IMR-90 (cell line): ENCODE measurements at regions not wholly inside any gene's neighbourhood (a gene's known extent, or its start where the extent isn't known, plus 50 kb on each side); places are given as distances from the start of the nearest gene placed in this dataset.

Experiments
- ATAC-seq: fragments of 200-7000 bp; cut with Tn5 transposase; 2 replicates; pipeline ENCODE4 v1.9.1; 2020; ENCODE audit warnings: low read depth, mild to moderate bottlenecking, moderate library complexity
- BruUV-seq: library from RNA; stranded (reverse); fragments of 400-500 nt; replicated peaks from 2 replicates; lab custom pipeline; 2021; lab: Mats Ljungman, UMichigan
- CTCF ChIA-PET: fragments of 300-600 bp; formaldehyde crosslinking; extraction: SDS; loops from one replicate; lab custom pipeline; 2021; ENCODE audit warnings: antibody characterized with exemption; lab: Yijun Ruan, JAX
- POLR2A ChIA-PET: fragments of 300-600 bp; sonication (Branson Sonifier 250); formaldehyde crosslinking; loops from one replicate; lab custom pipeline; 2022; ENCODE audit warnings: antibody characterized with exemption; ENCODE audit not compliant: unreplicated experiment; lab: Charles Lee
- DNase-seq: peaks from one replicate; pipeline ENCODE4 v3.0.0; 2013
- H2AFZ ChIP-seq: replicated peaks from 2 replicates; pipeline ENCODE3; 2013; ENCODE audit warnings: low read length, mild to moderate bottlenecking; ENCODE audit not compliant: poor library complexity
- H2AK5ac ChIP-seq: 2 replicates; pipeline ENCODE4 v1.6.1; 2013; ENCODE audit warnings: low read depth, low read length, inconsistent platforms
- H2AK9ac ChIP-seq: replicated peaks from 2 replicates; pipeline ENCODE3; 2013; ENCODE audit warnings: mild to moderate bottlenecking, low read depth, low read length, moderate library complexity; ENCODE audit not compliant: poor library complexity
- H2BK120ac ChIP-seq: 2 replicates; pipeline ENCODE4 v1.6.1; 2013; ENCODE audit warnings: low read depth, low read length, inconsistent platforms
- H2BK15ac ChIP-seq: 3 replicates; pipeline ENCODE4 v1.6.1; 2013; ENCODE audit warnings: low read depth, low read length, inconsistent platforms
- H2BK20ac ChIP-seq: 2 replicates; pipeline ENCODE4 v1.6.1; 2013; ENCODE audit warnings: low read depth, mild to moderate bottlenecking, inconsistent platforms, low read length, moderate library complexity
- H2BK5ac ChIP-seq: 2 replicates; pipeline ENCODE4 v1.6.1; 2013; ENCODE audit warnings: mild to moderate bottlenecking, low read depth, low read length, inconsistent platforms; ENCODE audit not compliant: poor library complexity, severe bottlenecking
- H3K14ac ChIP-seq: replicated peaks from 2 replicates; pipeline ENCODE4 v1.6.1; 2013; ENCODE audit warnings: low read depth, low read length, inconsistent platforms
- H3K18ac ChIP-seq: 2 replicates; pipeline ENCODE4 v1.6.1; 2013; ENCODE audit warnings: low read depth, low read length, control low read depth
- H3K23ac ChIP-seq: 2 replicates; pipeline ENCODE4 v1.6.1; 2013; ENCODE audit warnings: low read depth, low read length, inconsistent platforms
- H3K27ac ChIP-seq: 2 replicates; pipeline ENCODE4 v1.5.1; 2013; ENCODE audit warnings: mild to moderate bottlenecking, control low read depth, low read length; ENCODE audit not compliant: insufficient read depth
- H3K27me3 ChIP-seq: 2 replicates; pipeline ENCODE4 v1.6.1; 2013; ENCODE audit warnings: low read length; ENCODE audit not compliant: control insufficient read depth, insufficient read depth
- H3K36me3 ChIP-seq: 2 replicates; pipeline ENCODE4 v1.6.1; 2013; ENCODE audit warnings: low read length, mixed read lengths; ENCODE audit not compliant: control insufficient read depth, insufficient read depth
- H3K4ac ChIP-seq: 2 replicates; pipeline ENCODE4 v1.6.1; 2013; ENCODE audit warnings: low read depth, low read length, inconsistent platforms
- H3K4me1 ChIP-seq: 2 replicates; pipeline ENCODE4 v1.6.1; 2013; ENCODE audit warnings: low read length, mixed read lengths; ENCODE audit not compliant: control insufficient read depth, insufficient read depth
- H3K4me2 ChIP-seq: 2 replicates; pipeline ENCODE4 v1.6.1; 2013; ENCODE audit warnings: low read depth, mild to moderate bottlenecking, control low read depth, low read length, moderate library complexity
- H3K4me3 ChIP-seq: 2 replicates; pipeline ENCODE4 v1.5.1; 2013; ENCODE audit warnings: low read depth, mild to moderate bottlenecking, control low read depth, low read length, moderate library complexity; ENCODE audit not compliant: insufficient read depth
- H3K56ac ChIP-seq: 2 replicates; pipeline ENCODE4 v1.6.1; 2013; ENCODE audit warnings: low read length, inconsistent platforms; ENCODE audit not compliant: insufficient read depth; ENCODE audit errors: extremely low read depth
- H3K79me1 ChIP-seq, 2 experiments: 2 replicates each; pipeline ENCODE4 v1.6.1; 2013; ENCODE audit warnings: low read length in 2 of 2, inconsistent platforms in 1 of 2, low read depth in 1 of 2
- H3K9ac ChIP-seq: 2 replicates; pipeline ENCODE4 v1.6.1; 2013; ENCODE audit warnings: low read depth, low read length, control low read depth
- H3K9me1 ChIP-seq: 2 replicates; pipeline ENCODE4 v1.6.1; 2013; ENCODE audit warnings: low read length, inconsistent platforms; ENCODE audit not compliant: insufficient read depth
- H3K9me3 ChIP-seq: 2 replicates; pipeline ENCODE4 v1.6.1; 2013; ENCODE audit warnings: low read length; ENCODE audit not compliant: control insufficient read depth, insufficient read depth
- H4K20me1 ChIP-seq: 2 replicates; pipeline ENCODE4 v1.6.1; 2013; ENCODE audit warnings: low read length, inconsistent platforms; ENCODE audit not compliant: insufficient read depth
- H4K5ac ChIP-seq: 2 replicates; pipeline ENCODE4 v1.6.1; 2013; ENCODE audit warnings: mild to moderate bottlenecking, low read depth, low read length, control low read depth
- H4K8ac ChIP-seq, 2 experiments: 2 replicates each; pipeline ENCODE4 v1.6.1; 2013; ENCODE audit warnings: low read depth in 2 of 2, low read length in 2 of 2, control low read depth in 1 of 2, inconsistent platforms in 1 of 2
- H4K91ac ChIP-seq: 2 replicates; pipeline ENCODE4 v1.6.1; 2013; ENCODE audit warnings: low read depth, low read length, inconsistent platforms; ENCODE audit not compliant: insufficient read depth
- MAFK ChIP-seq: IDR thresholded peaks from 2 replicates; pipeline ENCODE4 v1.6.1; 2012; ENCODE audit warnings: low read depth, low read length, improper control_type of control experiment
- POLR2A ChIP-seq: IDR thresholded peaks from 2 replicates; pipeline ENCODE4 v1.6.1; 2012; ENCODE audit warnings: mild to moderate bottlenecking, low read depth, low read length
- RCOR1 ChIP-seq: IDR thresholded peaks from 2 replicates; pipeline ENCODE4 v1.6.1; 2012; ENCODE audit warnings: mild to moderate bottlenecking, low read length, improper control_type of control experiment; ENCODE audit not compliant: insufficient replicate concordance
- RFX5 ChIP-seq: IDR thresholded peaks from 2 replicates; pipeline ENCODE4 v1.8.0; 2012; ENCODE audit warnings: low read depth, mild to moderate bottlenecking, low read length, moderate library complexity
- SMC3 ChIP-seq: fragments of 150-350 bp; IDR thresholded peaks from 2 replicates; pipeline ENCODE4 v1.6.1; 2016; ENCODE audit warnings: low read depth, mild to moderate bottlenecking, antibody characterized with exemption, low read length, moderate library complexity
- WGBS, 2 experiments: methylation state at CpG; one replicate each; pipeline versions ENCODE4 v1.1.5 to v1.1.7; 2013; ENCODE audit warnings: missing lambda C conversion rate in 2 of 2; ENCODE audit not compliant: insufficient read length in 1 of 2; ENCODE audit errors: extremely low coverage in 2 of 2; 5-methylcytosine and 5-hydroxymethylcytosine counted together
- dilution Hi-C: fragments of 300-500 bp; cut with HindIII; formaldehyde crosslinking; loops from one replicate; pipeline ENCODE4 v1.14.3; 2018; ENCODE audit warnings: low sequenced_read_pairs; ENCODE audit not compliant: unreplicated experiment
- in situ Hi-C: fragments of 300-500 bp; cut with MboI; formaldehyde crosslinking; loops from 3 replicates; pipeline ENCODE4 v1.14.3; 2019; ENCODE audit warnings: low sequenced_read_pairs, inconsistent platforms, mixed read lengths
- intact Hi-C: fragments of 100-400 bp; cut with micrococcal nuclease; formaldehyde crosslinking; loops from 2 replicates; pipeline ENCODE4 v1.10.0; 2022
- TF ChIP-seq, protein P1 (sequence below): conservative IDR thresholded peaks from 2 replicates; pipeline ENCODE4 v1.5.1; 2012; ENCODE audit warnings: mild to moderate bottlenecking, low read depth, low read length, improper control_type of control experiment

DNA sequence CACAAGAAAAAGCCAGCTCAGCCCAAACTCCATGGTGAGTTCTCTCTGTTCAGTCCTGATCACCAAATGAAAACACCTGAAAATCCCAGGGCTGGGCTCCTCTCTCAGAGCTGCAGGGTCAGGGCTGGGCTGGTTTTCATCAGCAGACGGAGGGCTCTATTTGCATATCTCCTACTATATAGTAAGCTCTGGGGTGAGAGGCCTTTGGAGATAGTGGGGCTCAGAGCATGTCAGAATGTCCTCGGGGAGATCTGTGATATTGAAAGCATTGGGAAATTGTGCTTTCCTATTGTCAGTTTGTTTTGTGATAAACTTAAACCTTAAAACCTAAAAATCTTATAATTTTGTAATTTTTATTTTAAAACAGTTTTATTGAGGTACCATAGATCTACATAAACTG lies 742.6 kb downstream of the TMEM121 start:
- BruUV-seq, result no TSS peak
- H3K36me3 ChIP-seq, result no peaks in the 10 kb centered on the region
- no peaks in the 10 kb centered on the region for H3K27me3 ChIP-seq
- ATAC-seq (no peak), DNase-seq (no peak)
- H3K79me1 ChIP-seq, result no peaks in the 10 kb centered on the region
- H2AK5ac ChIP-seq, result no peak overlapping the region
- CTCF ChIA-PET, result no interaction called here
- H2AK9ac ChIP-seq, result no peak overlapping the region
- no peak overlapping the region for H3K18ac ChIP-seq
- no peak overlapping the region for H3K14ac ChIP-seq
- no peaks in the 10 kb centered on the region for H3K4me1 ChIP-seq
- dilution Hi-C loops, result no loop called here
- TF ChIP-seq, protein P1, sequence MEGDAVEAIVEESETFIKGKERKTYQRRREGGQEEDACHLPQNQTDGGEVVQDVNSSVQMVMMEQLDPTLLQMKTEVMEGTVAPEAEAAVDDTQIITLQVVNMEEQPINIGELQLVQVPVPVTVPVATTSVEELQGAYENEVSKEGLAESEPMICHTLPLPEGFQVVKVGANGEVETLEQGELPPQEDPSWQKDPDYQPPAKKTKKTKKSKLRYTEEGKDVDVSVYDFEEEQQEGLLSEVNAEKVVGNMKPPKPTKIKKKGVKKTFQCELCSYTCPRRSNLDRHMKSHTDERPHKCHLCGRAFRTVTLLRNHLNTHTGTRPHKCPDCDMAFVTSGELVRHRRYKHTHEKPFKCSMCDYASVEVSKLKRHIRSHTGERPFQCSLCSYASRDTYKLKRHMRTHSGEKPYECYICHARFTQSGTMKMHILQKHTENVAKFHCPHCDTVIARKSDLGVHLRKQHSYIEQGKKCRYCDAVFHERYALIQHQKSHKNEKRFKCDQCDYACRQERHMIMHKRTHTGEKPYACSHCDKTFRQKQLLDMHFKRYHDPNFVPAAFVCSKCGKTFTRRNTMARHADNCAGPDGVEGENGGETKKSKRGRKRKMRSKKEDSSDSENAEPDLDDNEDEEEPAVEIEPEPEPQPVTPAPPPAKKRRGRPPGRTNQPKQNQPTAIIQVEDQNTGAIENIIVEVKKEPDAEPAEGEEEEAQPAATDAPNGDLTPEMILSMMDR, result no peak
- TF ChIP-seq MAFK (no peak), RCOR1 (no peak), SMC3 (no peak), RFX5 (no peak), POLR2A (no peak)
- no peaks in the 10 kb centered on the region for H4K20me1 ChIP-seq
- H2BK15ac ChIP-seq, result no peak overlapping the region
- no peak overlapping the region for H3K23ac ChIP-seq
- no peak overlapping the region for H3K56ac ChIP-seq
- H4K91ac ChIP-seq, result no peak overlapping the region
- no peak overlapping the region for H3K4ac ChIP-seq
- H3K9ac ChIP-seq, result no peak overlapping the region
- no peak overlapping the region for H2BK5ac ChIP-seq
- H4K5ac ChIP-seq, result no peak overlapping the region
- no peak overlapping the region for H3K4me2 ChIP-seq
- POLR2A ChIA-PET, result no interaction called here
- H3K4me3 ChIP-seq, result no peak overlapping the region
- no peak overlapping the region for H2AFZ ChIP-seq
- no CpG with 5 or more reads among the region's 2 CpGs for WGBS, 2 experiments
- H2BK20ac ChIP-seq, result no peak overlapping the region
- H3K9me3 ChIP-seq, result peaks cover 32% of the 10 kb centered on the region
- H4K8ac ChIP-seq, result no peak overlapping the region
- no peaks in the 10 kb centered on the region for H3K9me1 ChIP-seq
- in situ Hi-C loops, result no loop called here
- intact Hi-C loops, result no loop called here
- H3K27ac ChIP-seq, result no peak overlapping the region
- H2BK120ac ChIP-seq, result no peak overlapping the region
